HEK293 (cell line): ENCODE measurements at regions not wholly inside any gene's neighbourhood (a gene's known extent, or its start where the extent isn't known, plus 50 kb on each side); places are given as distances from the start of the nearest gene placed in this dataset.

Experiments
- WT1 ChIP-seq: fragments of 450-650 bp; formaldehyde crosslinking; IDR thresholded peaks from 2 replicates; pipeline ENCODE4 v1.5.1; 2016; ENCODE audit warnings: missing biosample characterization, missing genetic modification characterization
- ZBTB1 ChIP-seq: fragments of 450-650 bp; formaldehyde crosslinking; IDR thresholded peaks from 2 replicates; pipeline ENCODE4 v1.5.1; 2016; ENCODE audit warnings: missing biosample characterization, missing genetic modification characterization
- ZBTB7A ChIP-seq: fragments of 450-650 bp; formaldehyde crosslinking; IDR thresholded peaks from 2 replicates; pipeline ENCODE4 v1.5.1; 2016; ENCODE audit warnings: low read depth, missing biosample characterization, missing genetic modification characterization
- ZFHX2 ChIP-seq: fragments of 450-650 bp; formaldehyde crosslinking; conservative IDR thresholded peaks from 2 replicates; pipeline ENCODE4 v1.5.1; 2016; ENCODE audit warnings: missing biosample characterization, missing genetic modification characterization
- ZNF138 ChIP-seq: fragments of 450-650 bp; formaldehyde crosslinking; IDR thresholded peaks from 2 replicates; pipeline ENCODE4 v1.5.1; 2016; ENCODE audit warnings: missing biosample characterization, missing genetic modification characterization, borderline replicate concordance
- ZNF37A ChIP-seq: fragments of 450-650 bp; IDR thresholded peaks from 2 replicates; pipeline ENCODE4 v1.5.1; 2018; ENCODE audit warnings: missing biosample characterization, missing genetic modification characterization
- ZNF664 ChIP-seq: fragments of 450-650 bp; formaldehyde crosslinking; IDR thresholded peaks from 2 replicates; pipeline ENCODE4 v1.5.1; 2016; ENCODE audit warnings: missing biosample characterization, missing genetic modification characterization
- ZNF777 ChIP-seq: fragments of 450-650 bp; formaldehyde crosslinking; IDR thresholded peaks from 2 replicates; pipeline ENCODE4 v1.5.1; 2017; ENCODE audit warnings: missing biosample characterization, missing genetic modification characterization, borderline replicate concordance
- TF ChIP-seq, protein P1 (sequence below): fragments of 450-650 bp; formaldehyde crosslinking; IDR thresholded peaks from 2 replicates; pipeline ENCODE4 v1.5.1; 2016; ENCODE audit warnings: missing biosample characterization, missing genetic modification characterization
- TF ChIP-seq, protein P2 (sequence below): fragments of 450-650 bp; formaldehyde crosslinking; IDR thresholded peaks from 2 replicates; pipeline ENCODE4 v1.5.1; 2016; ENCODE audit warnings: missing biosample characterization, missing genetic modification characterization
- TF ChIP-seq, protein P3 (sequence below): fragments of 450-650 bp; formaldehyde crosslinking; IDR thresholded peaks from 2 replicates; pipeline ENCODE4 v1.5.1; 2016; ENCODE audit warnings: missing biosample characterization, missing genetic modification characterization

DNA sequence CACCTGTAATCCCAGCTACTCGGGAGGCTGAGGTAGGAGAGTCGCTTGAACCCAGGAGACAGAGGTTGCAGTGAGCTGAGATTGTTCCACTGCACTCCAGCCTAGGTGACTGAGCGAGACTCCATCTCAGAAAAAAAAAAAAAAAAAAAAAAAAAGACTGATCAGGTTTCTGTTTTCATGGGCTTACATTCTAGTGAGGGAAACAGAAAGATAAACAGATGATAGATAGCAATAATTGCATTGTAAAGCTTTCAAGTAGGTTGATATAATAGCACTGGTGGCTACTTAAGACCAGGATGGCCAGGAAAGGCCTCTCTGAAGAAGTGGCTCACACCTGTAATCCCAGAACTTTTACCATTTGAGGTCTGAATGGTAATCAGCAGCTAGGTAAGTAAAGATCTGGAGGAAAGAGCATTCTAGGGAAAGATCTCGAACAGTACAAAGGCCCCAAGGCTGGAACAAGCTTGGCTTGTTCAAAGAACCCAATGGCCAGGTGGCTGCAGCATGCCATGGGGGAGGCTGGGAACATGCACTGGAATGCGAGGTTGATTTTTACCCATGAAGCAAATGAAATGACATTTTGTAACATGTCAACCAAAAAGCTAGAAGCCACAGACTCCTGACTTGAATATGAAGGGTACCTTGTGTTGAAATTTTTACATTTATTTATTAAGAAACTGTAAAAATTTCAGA, 108.3 kb upstream of the DHX40 start:
- TF ChIP-seq, protein P1, sequence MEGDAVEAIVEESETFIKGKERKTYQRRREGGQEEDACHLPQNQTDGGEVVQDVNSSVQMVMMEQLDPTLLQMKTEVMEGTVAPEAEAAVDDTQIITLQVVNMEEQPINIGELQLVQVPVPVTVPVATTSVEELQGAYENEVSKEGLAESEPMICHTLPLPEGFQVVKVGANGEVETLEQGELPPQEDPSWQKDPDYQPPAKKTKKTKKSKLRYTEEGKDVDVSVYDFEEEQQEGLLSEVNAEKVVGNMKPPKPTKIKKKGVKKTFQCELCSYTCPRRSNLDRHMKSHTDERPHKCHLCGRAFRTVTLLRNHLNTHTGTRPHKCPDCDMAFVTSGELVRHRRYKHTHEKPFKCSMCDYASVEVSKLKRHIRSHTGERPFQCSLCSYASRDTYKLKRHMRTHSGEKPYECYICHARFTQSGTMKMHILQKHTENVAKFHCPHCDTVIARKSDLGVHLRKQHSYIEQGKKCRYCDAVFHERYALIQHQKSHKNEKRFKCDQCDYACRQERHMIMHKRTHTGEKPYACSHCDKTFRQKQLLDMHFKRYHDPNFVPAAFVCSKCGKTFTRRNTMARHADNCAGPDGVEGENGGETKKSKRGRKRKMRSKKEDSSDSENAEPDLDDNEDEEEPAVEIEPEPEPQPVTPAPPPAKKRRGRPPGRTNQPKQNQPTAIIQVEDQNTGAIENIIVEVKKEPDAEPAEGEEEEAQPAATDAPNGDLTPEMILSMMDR = no peak
- TF ChIP-seq ZFHX2 (tag by site-specific recombination) (no peak), ZBTB7A (no peak), ZNF138 (tag by site-specific recombination) (no peak), ZBTB1 (tag by site-specific recombination) (no peak), ZNF664 (tag by site-specific recombination) (no peak), ZNF37A (tag by site-specific recombination) (no peak), ZNF777 (tag by site-specific recombination) (no peak), WT1 (tag by site-specific recombination) (no peak)
- TF ChIP-seq, protein P2, sequence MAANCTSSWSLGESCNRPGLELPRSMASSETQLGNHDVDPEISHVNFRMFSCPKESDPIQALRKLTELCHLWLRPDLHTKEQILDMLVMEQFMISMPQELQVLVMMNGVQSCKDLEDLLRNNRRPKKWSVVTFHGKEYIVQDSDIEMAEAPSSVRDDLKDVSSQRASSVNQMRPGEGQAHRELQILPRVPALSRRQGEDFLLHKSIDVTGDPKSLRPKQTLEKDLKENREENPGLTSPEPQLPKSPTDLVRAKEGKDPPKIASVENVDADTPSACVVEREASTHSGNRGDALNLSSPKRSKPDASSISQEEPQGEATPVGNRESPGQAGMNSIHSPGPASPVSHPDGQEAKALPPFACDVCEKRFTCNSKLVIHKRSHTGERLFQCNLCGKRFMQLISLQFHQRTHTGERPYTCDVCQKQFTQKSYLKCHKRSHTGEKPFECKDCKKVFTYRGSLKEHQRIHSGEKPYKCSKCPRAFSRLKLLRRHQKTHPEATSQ (tag by site-specific recombination) = no peak
- TF ChIP-seq, protein P3, sequence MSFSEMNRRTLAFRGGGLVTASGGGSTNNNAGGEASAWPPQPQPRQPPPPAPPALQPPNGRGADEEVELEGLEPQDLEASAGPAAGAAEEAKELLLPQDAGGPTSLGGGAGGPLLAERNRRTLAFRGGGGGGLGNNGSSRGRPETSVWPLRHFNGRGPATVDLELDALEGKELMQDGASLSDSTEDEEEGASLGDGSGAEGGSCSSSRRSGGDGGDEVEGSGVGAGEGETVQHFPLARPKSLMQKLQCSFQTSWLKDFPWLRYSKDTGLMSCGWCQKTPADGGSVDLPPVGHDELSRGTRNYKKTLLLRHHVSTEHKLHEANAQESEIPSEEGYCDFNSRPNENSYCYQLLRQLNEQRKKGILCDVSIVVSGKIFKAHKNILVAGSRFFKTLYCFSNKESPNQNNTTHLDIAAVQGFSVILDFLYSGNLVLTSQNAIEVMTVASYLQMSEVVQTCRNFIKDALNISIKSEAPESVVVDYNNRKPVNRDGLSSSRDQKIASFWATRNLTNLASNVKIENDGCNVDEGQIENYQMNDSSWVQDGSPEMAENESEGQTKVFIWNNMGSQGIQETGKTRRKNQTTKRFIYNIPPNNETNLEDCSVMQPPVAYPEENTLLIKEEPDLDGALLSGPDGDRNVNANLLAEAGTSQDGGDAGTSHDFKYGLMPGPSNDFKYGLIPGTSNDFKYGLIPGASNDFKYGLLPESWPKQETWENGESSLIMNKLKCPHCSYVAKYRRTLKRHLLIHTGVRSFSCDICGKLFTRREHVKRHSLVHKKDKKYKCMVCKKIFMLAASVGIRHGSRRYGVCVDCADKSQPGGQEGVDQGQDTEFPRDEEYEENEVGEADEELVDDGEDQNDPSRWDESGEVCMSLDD (tag by site-specific recombination) = no peak
